ENCODE measurements at regions not wholly inside any gene's neighbourhood (a gene's known extent, or its start where the extent isn't known, plus 50 kb on each side); places are given as distances from the start of the nearest gene placed in this dataset.
"Not testable (repeated sequence)": the region's sequence is repeated elsewhere in the genome, so short reads cannot be mapped to it uniquely, and the experiment has no call there.

- peak in 1 of 2 donors; percentile 12 for DNase-seq (ENCODE audit: low read depth in 2 of 2)
Measured at GRCh38 chr18:8882632-8883408, 177.5 kb downstream of the MTCL1 start.

DNA sequence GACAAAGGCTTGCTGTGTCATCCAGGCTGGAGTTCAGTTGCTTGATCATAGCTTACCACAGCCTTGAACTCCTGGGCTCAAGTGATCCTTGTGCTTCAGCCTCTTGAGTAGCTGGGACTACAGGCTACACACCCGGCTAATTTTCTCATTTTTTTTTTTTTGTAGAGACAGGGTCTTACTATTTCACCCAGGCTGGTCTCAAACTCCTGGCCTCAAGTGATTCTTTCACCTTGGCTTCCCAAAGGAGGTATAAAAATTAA, 178.0 kb downstream of the MTCL1 start:
- DNase-seq (ENCODE audit: low read depth in 2 of 2): no peak

GRCh38 chr18:8887877-8888276, 182.5 kb downstream of the MTCL1 start:
- not testable (repeated sequence) for DNase-seq (ENCODE audit: low read depth in 2 of 2)

GRCh38 chr18:8889489-8889888, 184.1 kb downstream of the MTCL1 start:
- no peak for DNase-seq (ENCODE audit: low read depth in 2 of 2)

- DNase-seq (ENCODE audit: low read depth in 2 of 2): not testable (repeated sequence)
Measured at GRCh38 chr18:8890503-8890902, 185.1 kb downstream of the MTCL1 start.

DNA sequence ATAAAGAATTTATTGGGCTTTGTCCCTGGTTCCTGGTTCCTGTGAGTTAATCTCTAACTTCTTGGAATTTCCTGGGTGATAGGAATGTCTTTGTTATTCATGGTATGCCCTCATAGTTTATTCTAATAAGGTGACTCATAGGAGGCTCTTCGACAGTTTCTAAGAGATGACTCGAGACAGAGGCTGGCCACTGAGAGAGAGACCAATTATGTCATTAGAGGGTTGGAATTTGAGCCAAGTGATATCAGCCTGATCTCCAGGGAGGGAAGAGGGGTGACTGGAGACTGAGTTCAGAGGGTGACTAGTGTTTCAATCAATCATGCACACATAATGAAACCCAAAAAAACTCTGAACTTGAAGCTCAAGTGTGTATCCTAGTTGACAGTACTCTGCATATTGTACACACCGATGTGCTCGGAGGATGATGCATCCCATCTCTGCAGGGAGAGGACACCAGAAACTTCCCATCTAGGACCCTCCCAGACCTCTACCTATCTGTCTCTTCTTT, 185.7 kb downstream of the MTCL1 start:
- DNase-seq (ENCODE audit: low read depth in 2 of 2): peak in 1 of 2 donors; percentile 62

GRCh38 chr18:8893221-8893620, 187.9 kb downstream of the MTCL1 start:
- no peak for DNase-seq (ENCODE audit: low read depth in 2 of 2)

DNA sequence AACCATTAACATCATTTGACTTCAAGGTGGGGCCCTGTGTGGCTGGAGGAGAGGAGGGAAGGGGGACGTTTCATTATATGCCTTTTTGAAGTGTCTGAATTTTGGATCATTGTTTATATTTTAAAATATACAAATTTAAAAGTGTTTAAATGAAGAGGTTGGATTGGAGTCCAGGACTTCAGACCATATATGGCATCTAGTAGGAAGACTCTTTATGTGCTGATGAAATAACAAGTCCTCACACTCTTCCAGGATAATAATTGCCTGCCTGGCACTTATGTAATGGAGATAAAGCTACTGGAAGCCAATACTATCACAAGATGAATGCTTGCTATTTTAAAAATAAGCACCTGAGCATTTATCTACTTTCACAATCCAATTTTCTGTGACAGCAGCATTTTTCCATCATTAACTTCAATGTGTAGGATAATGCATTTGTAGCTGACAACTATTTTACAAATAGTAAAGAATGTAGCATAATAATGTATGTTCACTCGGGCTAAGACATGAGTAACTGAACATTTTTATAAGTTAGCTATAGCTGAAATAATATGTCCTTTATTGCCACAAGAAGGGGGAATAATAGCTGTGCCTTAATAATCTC, 188.4 kb downstream of the MTCL1 start:
- no peak for DNase-seq (ENCODE audit: low read depth in 2 of 2)

GRCh38 chr18:8894823-8895222, 189.5 kb downstream of the MTCL1 start:
- no peak for DNase-seq (ENCODE audit: low read depth in 2 of 2)

DNA sequence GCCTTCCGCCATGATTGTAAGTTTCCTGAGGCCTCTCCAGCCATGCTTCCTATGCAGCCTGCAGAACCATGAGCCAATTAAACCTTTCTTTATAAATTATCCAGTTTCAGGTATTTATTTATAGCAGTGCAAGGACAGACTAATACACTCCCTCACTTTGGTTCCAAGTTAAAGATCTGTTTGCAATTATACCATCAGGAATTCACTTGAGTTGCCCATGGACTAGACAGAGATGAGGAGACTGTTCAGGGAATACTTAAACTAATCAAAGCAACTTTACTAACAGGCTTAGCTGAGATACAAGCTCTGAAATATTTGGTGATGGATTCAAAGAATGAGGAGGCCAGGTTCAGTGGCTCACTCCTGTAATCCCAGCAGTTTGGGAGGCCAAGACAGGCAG, 190.0 kb downstream of the MTCL1 start:
- DNase-seq (ENCODE audit: low read depth in 2 of 2): no peak

DNA sequence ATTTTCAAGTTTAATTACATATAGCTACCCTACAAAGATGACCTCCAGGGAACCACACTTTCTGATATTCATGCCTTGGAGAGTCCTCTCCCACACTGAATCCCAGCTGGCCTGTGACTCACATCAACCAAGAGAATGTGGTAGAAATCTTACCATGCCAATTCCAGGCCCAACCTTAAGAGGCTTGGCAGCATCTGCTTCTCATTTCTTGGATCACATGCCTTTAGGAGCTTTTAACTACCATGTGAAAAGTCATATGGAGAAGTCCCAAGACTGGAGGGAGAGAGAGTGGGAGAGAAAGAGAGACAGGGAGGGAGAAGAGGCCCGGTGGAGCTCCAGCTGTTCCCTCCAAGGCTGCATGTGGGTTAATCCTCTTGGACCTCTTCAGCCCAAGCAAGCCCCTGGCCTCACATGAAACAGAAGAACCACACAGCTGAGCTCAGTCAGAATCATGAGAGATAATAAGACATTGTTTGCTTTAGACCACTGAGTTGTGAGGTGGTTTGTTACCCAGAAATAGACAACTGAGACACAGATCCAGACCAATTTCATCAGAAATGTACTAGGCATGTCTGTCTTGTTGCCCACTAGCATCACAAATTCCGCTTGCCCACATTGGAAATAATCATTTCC, 190.7 kb downstream of the MTCL1 start:
- no peak for DNase-seq (ENCODE audit: low read depth in 2 of 2)

DNA sequence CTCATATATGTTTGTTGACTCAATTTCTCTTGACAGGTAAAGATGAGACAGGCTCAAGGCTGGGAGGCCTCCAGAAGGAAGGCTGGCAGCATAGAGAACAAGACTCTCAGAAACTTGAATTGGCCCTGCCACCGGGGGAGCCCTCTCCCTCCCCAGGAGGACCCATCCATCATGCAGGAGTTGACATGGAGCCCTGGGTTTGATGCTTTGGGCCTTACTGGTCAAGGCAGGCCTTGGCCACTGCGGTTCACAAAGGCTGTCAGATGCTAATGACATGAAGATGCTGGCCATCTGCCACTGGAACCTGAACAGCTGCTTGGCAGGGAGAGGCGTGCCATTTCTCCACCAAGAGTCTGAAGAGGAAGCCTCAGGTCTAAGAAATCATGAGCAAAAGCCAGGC, 193.6 kb downstream of the MTCL1 start:
- no peak for DNase-seq (ENCODE audit: low read depth in 2 of 2)

- no peak for DNase-seq (ENCODE audit: low read depth in 2 of 2)
Measured at GRCh38 chr18:8900552-8900951, 195.2 kb downstream of the MTCL1 start.

- DNase-seq (ENCODE audit: low read depth in 2 of 2): no peak
Measured at GRCh38 chr18:8901019-8901418, 195.7 kb downstream of the MTCL1 start.

- no peak for DNase-seq (ENCODE audit: low read depth in 2 of 2)
Measured at GRCh38 chr18:8904316-8904715, 198.2 kb upstream of the NDUFV2 start.

- DNase-seq (ENCODE audit: low read depth in 2 of 2): no peak
Measured at GRCh38 chr18:8908792-8909510, 193.5 kb upstream of the NDUFV2 start.

DNA sequence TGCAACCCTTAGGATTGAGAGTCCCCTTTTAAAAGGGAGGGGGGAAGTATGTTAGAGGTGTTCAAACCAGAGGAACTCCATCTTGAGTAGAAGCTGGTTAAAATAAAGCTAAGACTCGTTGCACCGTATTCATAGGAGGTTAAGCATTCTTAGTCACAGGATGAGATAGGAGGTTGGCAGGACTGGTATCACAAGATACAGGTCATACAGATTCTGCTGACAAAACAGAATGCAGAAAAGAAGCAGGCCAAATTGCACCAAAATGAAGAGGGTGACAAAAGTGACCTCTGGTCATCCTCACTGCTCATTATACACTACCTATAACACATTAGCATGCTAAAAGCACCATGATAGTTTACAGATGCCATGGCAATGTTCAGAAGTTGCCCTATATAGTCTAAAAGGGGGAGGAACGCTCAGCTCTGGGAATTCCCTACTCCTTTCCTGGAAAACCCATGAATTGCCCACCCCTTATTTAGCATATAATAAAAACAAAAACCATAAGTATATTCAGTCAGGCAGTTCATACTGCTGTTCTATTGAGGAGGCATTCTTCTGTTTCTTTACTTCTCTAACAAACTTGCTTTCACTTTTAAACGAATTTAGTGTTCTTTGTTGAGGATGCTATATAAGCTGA, 192.2 kb upstream of the NDUFV2 start:
- no peak for DNase-seq (ENCODE audit: low read depth in 2 of 2)

DNA sequence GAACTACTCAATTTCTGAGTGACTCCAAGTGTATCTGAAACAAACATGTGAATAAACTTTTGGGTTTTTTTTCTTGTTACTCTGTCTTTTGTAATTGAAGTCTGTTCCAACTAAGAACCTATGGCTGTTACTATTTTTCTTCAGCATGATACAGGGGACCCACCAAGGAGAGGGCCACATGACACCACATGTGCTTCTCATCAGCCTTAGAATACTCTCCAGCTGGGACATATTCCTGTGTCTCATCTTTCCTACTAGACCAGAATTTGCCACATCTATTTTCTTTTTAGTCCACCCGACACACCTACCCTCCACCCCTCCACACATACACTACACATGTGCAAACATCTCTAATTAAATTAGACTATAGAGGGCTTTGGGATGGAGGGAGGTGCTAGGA, 191.7 kb upstream of the NDUFV2 start:
- no peak for DNase-seq (ENCODE audit: low read depth in 2 of 2)

DNA sequence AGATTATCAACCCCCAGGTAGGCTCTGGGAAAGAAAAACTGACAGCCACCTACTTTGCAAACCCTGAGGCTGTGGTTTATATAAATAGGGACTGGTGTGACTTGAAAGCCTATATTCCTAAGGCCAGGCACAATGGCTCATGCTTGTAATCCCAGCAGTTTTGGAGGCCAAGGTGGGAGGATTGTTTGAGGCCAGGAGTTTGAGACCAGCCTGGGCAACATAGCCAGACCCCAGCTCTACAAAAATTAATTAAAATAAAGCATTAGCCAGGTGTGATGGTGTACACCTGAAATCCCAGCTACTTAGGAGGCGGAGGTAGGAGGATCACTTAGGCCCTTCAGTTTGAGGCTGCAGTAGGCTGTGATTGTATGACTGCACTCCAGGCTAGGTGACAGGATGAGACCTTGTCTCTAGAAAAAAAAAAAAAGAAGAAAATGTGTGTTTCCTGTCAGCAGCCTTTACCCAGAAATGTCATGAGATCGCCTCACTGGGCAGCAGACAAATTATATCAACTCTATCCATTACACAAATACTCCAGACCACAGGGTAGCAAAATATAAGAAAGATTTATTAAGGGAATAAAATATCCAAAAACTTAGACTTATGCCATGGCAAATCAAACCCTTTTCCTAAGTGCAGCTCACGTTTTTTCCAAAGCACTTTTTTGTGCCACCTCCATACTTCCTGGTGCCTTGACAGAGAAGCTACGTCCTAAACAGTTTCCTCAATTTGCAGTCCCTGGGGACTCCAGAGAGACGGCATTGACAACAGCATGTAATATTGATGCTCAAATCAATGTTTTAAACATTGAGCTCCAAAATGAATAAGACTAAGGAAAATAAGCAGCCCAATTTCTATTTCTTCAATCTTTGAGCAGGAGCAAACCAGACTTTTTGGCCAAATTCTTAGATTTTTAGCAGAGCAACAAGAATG, 190.8 kb upstream of the NDUFV2 start:
- no peak for DNase-seq (ENCODE audit: low read depth in 2 of 2)

Measured in dermis microvascular lymphatic vessel endothelial cell (primary cell).